Lower lobe of right lung (tissue), 2 donors: ENCODE measurements at regions not wholly inside any gene's neighbourhood (a gene's known extent, or its start where the extent isn't known, plus 50 kb on each side); places are given as distances from the start of the nearest gene placed in this dataset.

Experiments used
- ATAC-seq, 2 donors: fragments of 200-7000 bp; cut with Tn5 transposase; one replicate each; pipeline ENCODE4 v1.9.1; 2020 to 2022; ENCODE audit warnings: mild to moderate bottlenecking in 2 of 2, moderate library complexity in 2 of 2
- DNase-seq: peaks from one replicate; pipeline ENCODE4 v3.0.0-alpha.2; 2020
- H3K27ac ChIP-seq: fragments of 200-600 bp; one replicate; pipeline ENCODE4 v1.8.0; 2022
- H3K27me3 ChIP-seq: fragments of 200-600 bp; one replicate; pipeline ENCODE4 v1.8.0; 2022; ENCODE audit warnings: low read depth
- H3K36me3 ChIP-seq: fragments of 200-600 bp; one replicate; pipeline ENCODE4 v1.8.0; 2022; ENCODE audit warnings: mild to moderate bottlenecking
- H3K4me1 ChIP-seq: fragments of 200-600 bp; one replicate; pipeline ENCODE4 v1.8.0; 2022
- H3K4me3 ChIP-seq: fragments of 200-600 bp; one replicate; pipeline ENCODE4 v1.8.0; 2022; ENCODE audit warnings: mild to moderate bottlenecking
- H3K9me3 ChIP-seq: fragments of 200-600 bp; one replicate; pipeline ENCODE4 v1.8.0; 2022
- CTCF ChIP-seq: fragments of 200-600 bp; IDR thresholded peaks from one replicate; pipeline ENCODE4 v1.8.0; 2022; ENCODE audit warnings: antibody characterized with exemption, mild to moderate bottlenecking
- intact Hi-C: fragments of 100-400 bp; cut with DNase I; formaldehyde crosslinking; loops from one replicate; pipeline ENCODE4 v1.11.0; 2022
- donor health status: DM: no; HTN: yes; CAD: no; lungs with severe emphysema.

- H3K27me3 ChIP-seq: no peaks in the 10 kb centered on the region
- DNase-seq (no peak), ATAC-seq (no peak)
- H3K36me3 ChIP-seq: no peaks in the 10 kb centered on the region
- TF ChIP-seq CTCF: no peak
- no peak overlapping the region for H3K27ac ChIP-seq
- H3K4me1 ChIP-seq: no peaks in the 10 kb centered on the region
- no peak overlapping the region for H3K4me3 ChIP-seq
- no peaks in the 10 kb centered on the region for H3K9me3 ChIP-seq
- intact Hi-C loops: no loop called here
Measured at GRCh38 chr5:53378590-53379247, 101.7 kb upstream of the FST start.

GRCh38 chr5:53386341-53386740, 94.1 kb upstream of the FST start:
- no peaks in the 10 kb centered on the region for H3K9me3 ChIP-seq
- TF ChIP-seq CTCF: no peak
- no peaks in the 10 kb centered on the region for H3K4me1 ChIP-seq
- DNase-seq: no peak
- no peaks in the 10 kb centered on the region for H3K36me3 ChIP-seq
- intact Hi-C loops: no loop called here
- ATAC-seq: no peak
- H3K4me3 ChIP-seq: no peak overlapping the region
- H3K27ac ChIP-seq: no peak overlapping the region
- no peaks in the 10 kb centered on the region for H3K27me3 ChIP-seq

- DNase-seq (no peak), ATAC-seq (no peak)
- Histone ChIP-seq H3K27ac (no peak overlapping the region), H3K36me3 (no peaks in the 10 kb centered on the region), H3K27me3 (no peaks in the 10 kb centered on the region), H3K9me3 (no peaks in the 10 kb centered on the region), H3K4me3 (no peak overlapping the region), H3K4me1 (no peaks in the 10 kb centered on the region)
- intact Hi-C loops: no loop called here
- no peak for TF ChIP-seq CTCF
Measured at GRCh38 chr5:53389093-53389492, 91.3 kb upstream of the FST start.

GRCh38 chr5:53392073-53392472, 88.4 kb upstream of the FST start:
- H3K4me3 ChIP-seq: no peak overlapping the region
- no peaks in the 10 kb centered on the region for H3K27me3 ChIP-seq
- intact Hi-C loops: no loop called here
- no peaks in the 10 kb centered on the region for H3K9me3 ChIP-seq
- TF ChIP-seq CTCF: no peak
- no peak for ATAC-seq
- no peak overlapping the region for H3K27ac ChIP-seq
- H3K36me3 ChIP-seq: no peaks in the 10 kb centered on the region
- DNase-seq: no peak
- no peaks in the 10 kb centered on the region for H3K4me1 ChIP-seq

DNA sequence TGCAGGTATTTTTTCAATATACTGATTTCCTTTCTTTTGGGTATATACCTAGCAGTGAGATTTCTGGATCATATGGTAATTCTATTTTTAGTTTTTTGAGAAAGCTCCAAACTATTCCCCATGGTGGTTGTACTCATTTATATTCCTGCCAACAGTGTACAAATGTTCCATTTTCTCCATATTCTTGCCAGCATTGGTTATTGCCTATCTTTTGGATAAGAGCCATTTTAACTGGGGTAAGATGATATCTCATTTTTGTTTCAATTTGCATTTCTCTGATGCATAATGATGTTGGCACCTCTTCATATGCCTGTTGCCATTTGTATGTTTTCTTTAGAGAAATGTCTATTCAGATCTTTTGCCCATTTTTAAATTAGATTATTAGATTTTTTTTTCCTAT, 85.6 kb upstream of the FST start:
- Histone ChIP-seq H3K36me3 (no peaks in the 10 kb centered on the region), H3K27me3 (no peaks in the 10 kb centered on the region), H3K4me3 (no peak overlapping the region), H3K9me3 (no peaks in the 10 kb centered on the region), H3K27ac (no peak overlapping the region), H3K4me1 (no peaks in the 10 kb centered on the region)
- no peak for TF ChIP-seq CTCF
- DNase-seq: no peak
- no peak for ATAC-seq
- intact Hi-C loops: no loop called here
